Endothelial cell of umbilical vein (primary cell): ENCODE measurements at regions not wholly inside any gene's neighbourhood (a gene's known extent, or its start where the extent isn't known, plus 50 kb on each side); places are given as distances from the start of the nearest gene placed in this dataset.

Source experiments
- BruUV-seq: library from RNA; stranded (reverse); fragments of 400-500 nt; replicated peaks from 2 replicates; lab custom pipeline; 2021; lab: Mats Ljungman, UMichigan
- CTCF ChIA-PET: fragments of 300-600, 350-600 bp; sonication (Branson Sonifier 250); formaldehyde crosslinking; loops from one replicate; lab custom pipeline; 2021; ENCODE audit warnings: antibody characterized with exemption, inconsistent platforms; lab: Charles Lee
- POLR2A ChIA-PET: fragments of 300-600, 350-600 bp; sonication (Branson Sonifier 250); formaldehyde crosslinking; loops from one replicate; lab custom pipeline; 2021; ENCODE audit warnings: antibody characterized with exemption, inconsistent platforms; lab: Charles Lee
- DNase-seq: peaks from one replicate; pipeline ENCODE4 v3.0.0-alpha.2; 2011; ENCODE audit warnings: low read depth, low spot score
- FAIRE-seq: peaks from 2 replicates; lab custom pipeline; 2011; peaks lifted over from hg19 to GRCh38; lab: Jason Lieb, UNC
- H2AFZ ChIP-seq: 2 replicates; pipeline ENCODE4 v1.6.0; 2012; ENCODE audit warnings: low read depth, low read length, control low read depth, inconsistent platforms
- H3K27ac ChIP-seq: 2 replicates; pipeline ENCODE4 v1.5.1; 2011; ENCODE audit warnings: low read depth, mild to moderate bottlenecking, control low read depth, low read length, moderate library complexity; ENCODE audit not compliant: insufficient read depth
- H3K27me3 ChIP-seq, 2 experiments: 2 replicates each; pipeline versions ENCODE4 v1.6.0 to v1.6.1; 2011; ENCODE audit warnings: low read length in 2 of 2, mixed read lengths in 1 of 2; ENCODE audit not compliant: control insufficient read depth in 2 of 2, insufficient read depth in 2 of 2
- H3K36me3 ChIP-seq, 2 experiments: 2 replicates in 1 of 2; 3 replicates in 1 of 2; pipeline ENCODE4 v1.5.1; 2011; ENCODE audit warnings: low read length in 2 of 2, mild to moderate bottlenecking in 1 of 2, moderate library complexity in 1 of 2; ENCODE audit not compliant: control insufficient read depth in 2 of 2, insufficient read depth in 2 of 2; ENCODE audit errors: extremely low read depth in 1 of 2
- H3K4me1 ChIP-seq: 3 replicates; pipeline ENCODE4 v1.5.1; 2011; ENCODE audit warnings: mild to moderate bottlenecking, low read length; ENCODE audit not compliant: control insufficient read depth, insufficient read depth; ENCODE audit errors: extremely low read depth
- H3K4me2 ChIP-seq: 2 replicates; pipeline ENCODE4 v1.6.1; 2011; ENCODE audit warnings: low read length, control low read depth, mixed read lengths; ENCODE audit not compliant: insufficient read depth
- H3K4me3 ChIP-seq, 3 experiments: fragments of 200-600 bp in 1 of 3; sonication (generic), shearing (Covaris generic) in 1 of 3; replicated peaks in 1 of 3; 2 replicates each; pipeline ENCODE4 v1.5.1; 2011 to 2016; ENCODE audit warnings: control low read depth in 3 of 3, low read length in 3 of 3, mild to moderate bottlenecking in 2 of 3, inconsistent platforms in 1 of 3, low read depth in 1 of 3, moderate library complexity in 1 of 3; ENCODE audit not compliant: insufficient read depth in 1 of 3
- H3K79me2 ChIP-seq: 2 replicates; pipeline ENCODE4 v1.6.0; 2012; ENCODE audit warnings: low read length, inconsistent platforms; ENCODE audit not compliant: control insufficient read depth, insufficient read depth
- H3K9ac ChIP-seq: replicated peaks from 2 replicates; pipeline ENCODE3; 2011; ENCODE audit warnings: low read length, control low read depth; ENCODE audit not compliant: insufficient read depth; ENCODE audit errors: extremely low read depth
- H3K9me1 ChIP-seq: replicated peaks from 3 replicates; pipeline ENCODE4 v1.6.0; 2011; ENCODE audit warnings: mild to moderate bottlenecking, low read length; ENCODE audit not compliant: control insufficient read depth, insufficient read depth; ENCODE audit errors: extremely low read depth
- H3K9me3 ChIP-seq: replicated peaks from 2 replicates; pipeline ENCODE4 v1.5.1; 2012; ENCODE audit warnings: low read length, inconsistent platforms; ENCODE audit not compliant: control insufficient read depth, insufficient read depth
- H4K20me1 ChIP-seq: replicated peaks from 2 replicates; pipeline ENCODE3; 2011; ENCODE audit warnings: mild to moderate bottlenecking, low read length; ENCODE audit not compliant: control insufficient read depth, insufficient read depth; ENCODE audit errors: extremely low read depth
- EZH2 ChIP-seq: IDR thresholded peaks from 2 replicates; pipeline ENCODE4 v1.6.1; 2012; ENCODE audit warnings: borderline replicate concordance, low read depth, mild to moderate bottlenecking, moderate library complexity, low read length, inconsistent platforms; ENCODE audit not compliant: severe bottlenecking
- FOS ChIP-seq: IDR thresholded peaks from 2 replicates; pipeline ENCODE4 v1.6.1; 2011; ENCODE audit warnings: mild to moderate bottlenecking, low read length, moderate library complexity, borderline replicate concordance; ENCODE audit not compliant: insufficient read depth
- GATA2 ChIP-seq: IDR thresholded peaks from 2 replicates; pipeline ENCODE4 v1.7.0; 2011; ENCODE audit warnings: low read depth, mild to moderate bottlenecking, moderate library complexity, mixed read lengths, low read length; ENCODE audit not compliant: insufficient read length, insufficient read depth
- JUN ChIP-seq: IDR thresholded peaks from 2 replicates; pipeline ENCODE4 v1.6.1; 2011; ENCODE audit warnings: borderline replicate concordance, low read depth; ENCODE audit not compliant: insufficient read length, insufficient read depth
- MAX ChIP-seq: IDR thresholded peaks from 2 replicates; pipeline ENCODE4 v1.6.1; 2011; ENCODE audit not compliant: insufficient read depth, insufficient read length
- MYC ChIP-seq: IDR thresholded peaks from one replicate; pipeline ENCODE4 v1.6.1; 2011; ENCODE audit warnings: mild to moderate bottlenecking, low read depth, low read length
- POLR2A ChIP-seq: IDR thresholded peaks from 2 replicates; pipeline ENCODE4 v1.6.1; 2012; ENCODE audit warnings: low read depth, mild to moderate bottlenecking, control low read depth, low read length
- POLR2AphosphoS5 ChIP-seq: IDR thresholded peaks from 2 replicates; pipeline ENCODE4 v1.6.1; 2012; ENCODE audit warnings: low read depth, mild to moderate bottlenecking, control low read depth, low read length, moderate library complexity; ENCODE audit not compliant: insufficient read depth
- dilution Hi-C: fragments of 300-500 bp; cut with MboI; formaldehyde crosslinking; loops from one replicate; pipeline ENCODE4 v1.15.0; 2019; ENCODE audit warnings: low sequenced_read_pairs; ENCODE audit not compliant: extremely low pct_ligation_motif_present
- intact Hi-C: fragments of 100-400 bp; cut with micrococcal nuclease; formaldehyde crosslinking; loops from one replicate; pipeline ENCODE4 v1.10.0; 2022
- TF ChIP-seq, protein P1 (sequence below), 2 donors: IDR thresholded peaks; 1 replicate in 1 of 2; 2 replicates in 1 of 2; pipeline ENCODE4 v1.5.1; 2011; ENCODE audit warnings: low read length in 2 of 2, mild to moderate bottlenecking in 2 of 2, moderate library complexity in 2 of 2, control low read depth in 1 of 2, inconsistent platforms in 1 of 2, low read depth in 1 of 2; ENCODE audit not compliant: insufficient read depth in 1 of 2; ENCODE audit errors: extremely low read depth in 1 of 2

GRCh38 chr22:47796128-47796908 is 1033.9 kb downstream of the TBC1D22A start:
- TF ChIP-seq, protein P1, sequence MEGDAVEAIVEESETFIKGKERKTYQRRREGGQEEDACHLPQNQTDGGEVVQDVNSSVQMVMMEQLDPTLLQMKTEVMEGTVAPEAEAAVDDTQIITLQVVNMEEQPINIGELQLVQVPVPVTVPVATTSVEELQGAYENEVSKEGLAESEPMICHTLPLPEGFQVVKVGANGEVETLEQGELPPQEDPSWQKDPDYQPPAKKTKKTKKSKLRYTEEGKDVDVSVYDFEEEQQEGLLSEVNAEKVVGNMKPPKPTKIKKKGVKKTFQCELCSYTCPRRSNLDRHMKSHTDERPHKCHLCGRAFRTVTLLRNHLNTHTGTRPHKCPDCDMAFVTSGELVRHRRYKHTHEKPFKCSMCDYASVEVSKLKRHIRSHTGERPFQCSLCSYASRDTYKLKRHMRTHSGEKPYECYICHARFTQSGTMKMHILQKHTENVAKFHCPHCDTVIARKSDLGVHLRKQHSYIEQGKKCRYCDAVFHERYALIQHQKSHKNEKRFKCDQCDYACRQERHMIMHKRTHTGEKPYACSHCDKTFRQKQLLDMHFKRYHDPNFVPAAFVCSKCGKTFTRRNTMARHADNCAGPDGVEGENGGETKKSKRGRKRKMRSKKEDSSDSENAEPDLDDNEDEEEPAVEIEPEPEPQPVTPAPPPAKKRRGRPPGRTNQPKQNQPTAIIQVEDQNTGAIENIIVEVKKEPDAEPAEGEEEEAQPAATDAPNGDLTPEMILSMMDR (IDR thresholded peaks at IDR 0.05; ENCODE audit: extremely low read depth in 1 of 2, insufficient read depth in 1 of 2, low read depth in 1 of 2, low read length in 2 of 2) = no peak
- no peak for TF ChIP-seq EZH2
- TF ChIP-seq POLR2A = no peak
- no peak for TF ChIP-seq MYC
- TF ChIP-seq GATA2 = no peak
- no peak for TF ChIP-seq JUN
- no peak for TF ChIP-seq FOS
- TF ChIP-seq POLR2AphosphoS5 = no peak
- no peak for TF ChIP-seq MAX
- Histone ChIP-seq H3K27ac (no peak overlapping the region), H3K9me1 (no peaks in the 10 kb centered on the region), H3K4me2 (no peak overlapping the region), H3K36me3 (no peaks in the 10 kb centered on the region), H3K27me3 (no peaks in the 10 kb centered on the region), H3K4me1 (no peaks in the 10 kb centered on the region), H3K79me2 (no peaks in the 10 kb centered on the region), H3K9me3 (peaks cover 4% of the 10 kb centered on the region), H2AFZ (no peak overlapping the region), H3K9ac (no peak overlapping the region), H4K20me1 (no peaks in the 10 kb centered on the region), H3K4me3 (no peak overlapping the region)
- BruUV-seq = no TSS peak
- intact Hi-C loops = no loop called here
- FAIRE-seq (no peak), DNase-seq (no peak)
- CTCF ChIA-PET = no interaction called here
- dilution Hi-C loops = no loop called here
- POLR2A ChIA-PET = no interaction called here
